Fibroblast of pulmonary artery (primary cell): ENCODE measurements at regions not wholly inside any gene's neighbourhood (a gene's known extent, or its start where the extent isn't known, plus 50 kb on each side); places are given as distances from the start of the nearest gene placed in this dataset.

Experiments
- DNase-seq: peaks from one replicate; pipeline ENCODE4 v3.0.0-alpha.2; 2010; ENCODE audit warnings: low read depth
- H3K4me3 ChIP-seq: replicated peaks from 2 replicates; pipeline ENCODE4 v1.5.1; 2011; ENCODE audit warnings: low read depth, mild to moderate bottlenecking, control low read depth, low read length, moderate library complexity
- TF ChIP-seq, protein P1 (sequence below): IDR thresholded peaks from 2 replicates; pipeline ENCODE4 v1.5.1; 2011; ENCODE audit warnings: mild to moderate bottlenecking, control low read depth, low read length, inconsistent platforms; ENCODE audit errors: missing control alignments

DNA sequence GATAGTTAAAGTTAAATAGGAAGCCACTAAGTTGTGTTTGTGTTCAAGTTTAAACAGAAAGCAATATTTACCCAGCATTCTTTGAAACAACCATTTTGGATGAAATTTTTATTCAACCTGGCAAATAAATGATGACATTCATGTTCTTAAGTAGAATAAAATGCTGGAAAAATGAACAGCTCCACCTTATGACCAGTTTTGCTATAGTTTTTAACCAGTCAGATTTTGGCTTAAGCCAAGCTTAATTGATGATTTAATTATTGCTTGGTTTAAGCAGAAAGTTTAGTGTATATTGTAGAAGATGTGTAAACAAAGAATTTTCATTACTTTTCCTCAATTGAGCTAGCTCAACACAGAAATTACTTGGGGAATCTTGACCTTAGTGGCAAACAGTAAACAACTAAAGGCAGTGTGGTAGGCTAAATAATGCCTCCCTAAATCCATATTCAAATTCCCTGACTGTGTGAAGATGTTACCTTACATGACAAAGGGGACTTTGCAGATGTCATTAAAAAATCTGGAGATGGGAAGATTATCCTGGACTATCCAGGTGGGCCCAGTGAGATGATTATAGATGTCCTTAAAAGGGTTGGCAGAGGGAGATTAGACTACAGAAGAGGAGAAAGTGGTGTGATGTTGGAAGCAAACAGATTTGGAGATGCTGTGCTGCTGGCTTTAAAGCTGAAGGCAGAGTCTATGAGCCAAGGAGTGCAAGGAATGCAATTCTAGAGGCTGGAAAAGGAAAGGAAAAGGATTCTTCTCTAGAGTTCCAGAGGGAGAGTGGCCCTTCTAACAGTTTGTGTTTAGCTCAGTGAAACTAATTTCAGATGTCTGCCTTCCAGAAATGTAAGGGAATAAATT is 448.6 kb upstream of the GOLIM4 start:
- peak; percentile 11 for DNase-seq
- TF ChIP-seq, protein P1, sequence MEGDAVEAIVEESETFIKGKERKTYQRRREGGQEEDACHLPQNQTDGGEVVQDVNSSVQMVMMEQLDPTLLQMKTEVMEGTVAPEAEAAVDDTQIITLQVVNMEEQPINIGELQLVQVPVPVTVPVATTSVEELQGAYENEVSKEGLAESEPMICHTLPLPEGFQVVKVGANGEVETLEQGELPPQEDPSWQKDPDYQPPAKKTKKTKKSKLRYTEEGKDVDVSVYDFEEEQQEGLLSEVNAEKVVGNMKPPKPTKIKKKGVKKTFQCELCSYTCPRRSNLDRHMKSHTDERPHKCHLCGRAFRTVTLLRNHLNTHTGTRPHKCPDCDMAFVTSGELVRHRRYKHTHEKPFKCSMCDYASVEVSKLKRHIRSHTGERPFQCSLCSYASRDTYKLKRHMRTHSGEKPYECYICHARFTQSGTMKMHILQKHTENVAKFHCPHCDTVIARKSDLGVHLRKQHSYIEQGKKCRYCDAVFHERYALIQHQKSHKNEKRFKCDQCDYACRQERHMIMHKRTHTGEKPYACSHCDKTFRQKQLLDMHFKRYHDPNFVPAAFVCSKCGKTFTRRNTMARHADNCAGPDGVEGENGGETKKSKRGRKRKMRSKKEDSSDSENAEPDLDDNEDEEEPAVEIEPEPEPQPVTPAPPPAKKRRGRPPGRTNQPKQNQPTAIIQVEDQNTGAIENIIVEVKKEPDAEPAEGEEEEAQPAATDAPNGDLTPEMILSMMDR, result peak; percentile 23
- H3K4me3 ChIP-seq, result no peak overlapping the region

DNA sequence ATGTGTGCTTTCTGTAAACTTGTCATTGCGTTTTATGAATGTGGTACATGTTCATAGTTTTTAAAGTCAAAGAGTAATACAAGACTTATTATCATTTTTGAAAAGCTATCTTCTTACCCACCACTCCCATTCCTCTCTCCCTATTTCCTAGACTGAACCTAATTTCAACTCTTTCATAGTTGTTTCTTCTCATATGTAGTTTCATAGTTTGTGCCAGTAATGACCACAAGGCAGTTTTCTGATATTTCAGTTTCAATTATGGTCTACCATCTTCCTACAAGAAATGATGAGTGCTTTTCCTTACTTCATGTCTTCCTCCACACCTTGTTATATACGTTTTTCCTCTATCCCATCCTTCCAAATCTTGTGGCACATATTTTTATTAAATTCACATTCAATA is 445.0 kb upstream of the GOLIM4 start:
- TF ChIP-seq, protein P1, result no peak

DNA sequence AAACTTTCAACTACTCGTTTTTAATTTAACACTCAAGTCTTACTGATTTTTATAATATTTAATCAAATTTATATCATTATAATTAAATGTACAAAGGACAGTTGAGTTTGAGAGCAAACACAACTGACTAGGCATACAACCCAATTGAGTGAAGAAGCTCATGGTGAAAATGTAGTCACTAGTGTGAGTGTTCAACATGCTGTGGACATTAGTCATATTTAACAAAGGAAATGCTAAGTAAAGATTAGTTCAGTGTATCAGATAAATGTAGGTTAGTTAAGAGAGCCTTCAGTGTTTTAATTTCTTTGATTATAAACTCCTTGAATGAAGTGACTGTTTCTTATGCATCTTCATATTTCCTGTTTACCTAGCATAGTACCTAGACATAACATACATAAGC is 444.2 kb upstream of the GOLIM4 start:
- TF ChIP-seq, protein P1, result no peak
- H3K4me3 ChIP-seq, result no peak overlapping the region
- no peak for DNase-seq

More for the DNA sequence above, 445.0 kb upstream of the GOLIM4 start:
- DNase-seq, result no peak
- H3K4me3 ChIP-seq, result no peak overlapping the region

DNA sequence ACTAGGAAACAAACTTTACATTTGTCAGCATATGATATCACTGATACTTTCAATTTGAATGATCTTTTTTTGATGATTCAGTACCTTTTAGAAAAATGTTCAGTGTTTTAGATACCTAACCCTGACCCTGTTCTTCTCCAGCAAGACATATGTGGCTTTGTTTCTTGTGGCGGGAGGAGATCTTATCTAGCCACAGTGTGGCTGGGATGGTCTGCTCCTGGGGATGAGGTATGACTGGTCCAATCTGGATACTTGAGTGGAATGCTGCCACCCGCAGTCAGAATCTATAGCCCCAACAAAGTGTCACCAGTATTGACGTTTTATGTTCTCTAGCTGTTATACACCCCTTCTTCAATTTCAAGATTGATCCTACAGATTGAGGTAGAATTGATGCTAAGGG is 439.0 kb upstream of the GOLIM4 start:
- H3K4me3 ChIP-seq, result no peak overlapping the region
- TF ChIP-seq, protein P1, result no peak

DNA sequence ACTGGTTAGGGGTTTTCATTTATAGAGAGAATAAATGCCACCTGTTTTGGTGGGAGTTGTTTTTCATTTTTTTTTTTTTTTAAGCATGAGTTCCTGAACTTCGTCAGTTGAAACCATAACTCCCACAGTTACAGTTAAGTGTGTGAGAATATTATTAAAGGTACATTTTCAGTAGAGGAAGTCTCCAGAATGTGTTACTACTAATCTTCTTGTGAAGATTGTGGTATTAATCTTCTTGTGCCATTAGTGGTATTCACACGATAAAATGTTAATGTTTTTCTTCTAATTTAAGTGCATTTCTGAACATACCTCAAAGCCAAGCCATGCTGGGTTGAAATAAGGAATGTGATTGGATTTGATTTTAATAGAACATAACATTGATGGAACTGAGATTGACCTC is 437.9 kb upstream of the GOLIM4 start:
- H3K4me3 ChIP-seq, result no peak overlapping the region
- TF ChIP-seq, protein P1, result no peak
- no peak for DNase-seq

More for the DNA sequence above, 439.0 kb upstream of the GOLIM4 start:
- no peak for DNase-seq

DNA sequence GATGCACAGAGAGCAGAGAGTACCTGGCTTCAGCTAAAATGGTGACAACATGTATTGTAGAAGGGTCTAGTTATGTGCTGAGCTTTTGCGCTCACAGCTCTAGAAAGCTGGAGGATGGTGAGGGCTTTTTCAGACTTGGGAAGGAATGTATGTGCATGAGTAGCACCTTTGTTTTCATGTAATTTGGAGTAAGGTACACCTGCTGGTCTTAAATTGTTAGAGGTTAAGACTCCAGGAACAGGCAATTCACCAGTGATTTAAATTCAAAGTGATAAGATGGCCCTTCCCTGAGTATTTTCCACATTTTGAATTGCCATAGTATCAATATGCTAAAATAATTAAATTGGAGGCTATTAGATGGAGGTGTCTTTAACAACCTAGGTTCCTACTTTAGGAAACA is 436.4 kb upstream of the GOLIM4 start:
- TF ChIP-seq, protein P1, result no peak
- no peak for DNase-seq
- H3K4me3 ChIP-seq, result no peak overlapping the region

DNA sequence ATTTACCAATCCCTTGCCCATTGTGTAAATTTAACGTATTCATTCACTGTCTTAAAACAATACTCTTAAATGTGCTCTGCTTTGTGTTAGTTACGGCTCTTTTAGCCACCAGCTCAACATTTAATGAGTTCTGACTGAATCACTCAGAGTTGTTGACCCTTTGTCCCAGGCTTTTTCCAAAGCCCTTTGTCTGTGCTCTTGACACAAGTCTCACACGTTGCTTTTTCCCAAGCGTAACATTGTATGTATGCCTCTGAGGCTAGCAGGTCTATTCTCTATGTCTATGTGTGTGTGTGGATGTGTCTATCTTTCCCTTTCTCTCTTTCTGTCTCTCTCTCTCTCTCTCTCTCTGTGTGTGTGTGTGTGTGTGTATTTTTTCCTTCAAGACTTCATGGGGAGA is 435.4 kb upstream of the GOLIM4 start:
- TF ChIP-seq, protein P1, result no peak
- no peak for DNase-seq
- no peak overlapping the region for H3K4me3 ChIP-seq
